GM18909 (cell line): ENCODE measurements at regions not wholly inside any gene's neighbourhood (a gene's known extent, or its start where the extent isn't known, plus 50 kb on each side); places are given as distances from the start of the nearest gene placed in this dataset.
"Not testable (repeated sequence)": the region's sequence is repeated elsewhere in the genome, so short reads cannot be mapped to it uniquely, and the experiment has no call there.

Source experiments
- ATAC-seq: cut with Tn5 transposase; IDR thresholded peaks from one replicate; pipeline ENCODE4 v1.9.1; 2021; ENCODE audit warnings: mild to moderate bottlenecking; ENCODE audit not compliant: unreplicated experiment, poor library complexity

DNA sequence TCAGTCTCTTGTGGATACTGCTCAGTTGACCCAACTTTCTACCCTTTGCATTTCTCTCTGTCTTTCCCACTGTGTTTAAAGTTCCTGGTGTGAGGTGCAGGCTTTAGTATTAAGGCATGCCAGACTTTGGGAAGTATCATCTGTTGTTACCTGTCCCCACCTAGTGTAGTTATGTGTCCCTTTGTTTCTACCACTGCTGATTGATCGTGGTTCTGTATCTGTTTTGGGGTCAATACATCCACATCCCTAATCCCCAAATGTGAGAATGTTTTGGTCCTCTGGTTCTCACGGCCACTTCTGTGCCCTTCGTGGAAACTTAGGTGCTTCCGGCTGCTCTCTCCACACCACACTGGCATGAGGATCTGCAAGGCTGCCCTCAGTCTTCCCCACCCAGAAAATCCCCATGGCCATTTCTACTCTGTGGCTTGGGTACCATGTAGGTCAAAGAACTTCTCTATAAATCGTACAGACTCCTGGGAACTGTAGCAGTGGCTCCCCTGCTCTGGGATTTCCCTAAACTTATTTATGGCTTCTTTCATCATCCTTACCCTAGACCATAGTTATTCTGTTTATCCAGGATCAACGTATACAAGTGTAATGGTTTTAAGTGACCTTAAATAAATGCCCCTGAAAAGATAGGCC, 443.2 kb downstream of the XYLT1 start:
- ATAC-seq: peak; percentile 42

DNA sequence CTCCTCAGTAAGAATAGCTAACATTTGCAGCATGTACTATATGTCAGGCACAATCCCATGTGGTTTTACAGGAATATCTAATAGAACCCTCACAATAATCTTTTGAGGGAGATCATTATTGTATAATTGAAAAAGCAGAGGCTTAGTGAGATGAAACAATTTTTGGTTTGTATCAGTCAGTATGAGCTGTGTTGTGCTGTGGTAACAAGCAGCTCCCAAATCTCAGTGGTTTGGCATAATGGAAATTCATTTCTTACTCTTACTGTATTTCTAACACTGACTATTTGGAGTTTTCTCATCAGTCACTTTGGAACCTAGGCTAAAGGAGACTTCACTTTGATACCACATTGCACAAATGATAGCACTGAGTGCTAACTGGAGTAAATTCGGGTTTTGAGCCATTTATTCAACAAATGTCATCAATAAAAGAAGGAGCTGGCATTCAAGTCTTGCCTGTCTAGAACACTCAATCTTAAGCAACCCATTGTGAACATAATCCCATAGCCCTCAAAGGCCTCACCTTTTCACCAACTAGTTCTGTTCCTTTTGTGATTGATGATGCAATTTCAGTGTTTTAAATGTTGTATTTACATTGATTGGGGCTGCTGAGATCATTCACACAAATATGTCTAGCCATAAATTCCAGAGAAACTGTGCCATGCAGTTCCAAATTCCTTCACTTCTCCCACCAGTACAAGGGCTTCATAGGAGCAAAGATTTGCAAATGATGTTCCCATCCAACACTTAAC, 441.0 kb downstream of the XYLT1 start:
- no peak for ATAC-seq

- no peak for ATAC-seq
These were observed 439.1 kb downstream of the XYLT1 start for GRCh38 chr16:17031484-17032268.

- no peak for ATAC-seq
These were observed 438.4 kb downstream of the XYLT1 start for GRCh38 chr16:17032332-17032731.

DNA sequence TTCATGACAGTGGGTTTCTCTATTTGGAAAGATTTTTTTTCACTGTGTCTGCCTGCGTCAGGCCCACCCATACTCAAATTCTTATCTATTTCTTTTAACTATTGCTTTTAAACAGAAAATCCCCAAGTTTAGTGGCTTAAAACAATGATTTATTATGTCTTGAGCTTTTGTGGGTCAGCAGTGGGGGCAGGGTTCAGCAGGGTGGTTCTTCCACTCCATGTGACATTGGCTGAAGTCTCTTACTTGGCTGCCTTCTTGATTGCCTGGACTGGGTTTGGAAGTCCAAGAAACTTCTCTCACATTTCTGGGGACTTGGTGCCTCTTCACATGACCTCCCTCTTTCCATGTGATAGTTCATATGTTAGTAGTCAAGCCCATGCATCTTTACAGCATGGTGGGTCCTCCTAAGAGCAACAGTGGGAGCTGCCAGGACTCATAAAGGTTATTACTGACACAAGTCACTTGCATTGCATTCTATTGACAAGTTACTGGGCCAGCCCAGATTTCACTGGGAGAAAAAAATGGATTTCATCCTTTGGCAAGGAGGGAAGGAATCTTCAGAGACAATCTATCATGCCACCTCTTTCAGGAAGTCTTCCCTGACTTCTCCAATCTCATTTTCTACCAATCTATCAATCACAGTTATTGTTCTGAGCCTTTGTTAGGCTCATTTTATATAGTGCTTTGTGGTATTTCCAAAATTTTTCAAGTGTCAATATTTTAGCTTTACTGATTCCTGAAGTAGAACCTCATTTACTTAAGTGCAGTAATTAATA, 436.1 kb downstream of the XYLT1 start:
- no peak for ATAC-seq

DNA sequence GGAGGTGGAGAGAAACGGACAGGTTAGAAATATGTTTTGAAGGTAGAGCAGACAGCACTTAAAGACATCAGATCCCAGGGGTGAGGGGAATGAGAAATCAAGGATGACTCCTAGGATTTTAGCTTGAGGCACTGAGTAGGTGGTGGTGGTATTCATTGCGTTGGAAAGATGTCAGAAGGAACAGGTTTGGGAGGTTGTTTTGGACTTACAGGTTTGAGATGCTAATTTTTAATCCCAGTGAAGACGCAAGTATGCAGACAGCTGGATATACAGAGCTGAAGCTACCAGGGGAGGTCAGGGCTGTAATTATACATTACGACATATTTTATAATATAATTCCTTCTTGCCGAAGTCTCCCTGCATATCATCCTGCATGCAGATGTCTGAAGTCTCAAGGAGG, 433.3 kb downstream of the XYLT1 start:
- ATAC-seq: no peak

DNA sequence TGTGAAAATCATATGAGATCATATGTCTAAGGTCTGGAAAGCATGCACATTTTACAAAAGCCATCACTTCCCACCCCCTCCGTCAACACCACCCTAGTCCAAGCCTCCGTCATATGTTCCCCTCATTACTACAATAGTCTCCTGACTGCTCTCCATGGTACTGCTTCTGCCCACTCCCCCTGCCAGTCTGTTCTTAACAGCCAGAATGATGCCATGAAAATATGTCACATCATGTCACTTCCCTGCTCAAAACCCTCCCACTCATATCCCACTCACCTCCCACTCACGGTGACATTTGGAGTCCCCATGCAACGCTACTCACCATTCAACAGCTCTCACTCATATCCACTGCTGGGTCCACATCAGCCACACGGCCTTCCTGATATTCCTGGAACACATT, 432.3 kb downstream of the XYLT1 start:
- no peak for ATAC-seq

GRCh38 chr16:17049109-17049508, 421.7 kb downstream of the XYLT1 start:
- ATAC-seq: not testable (repeated sequence)

DNA sequence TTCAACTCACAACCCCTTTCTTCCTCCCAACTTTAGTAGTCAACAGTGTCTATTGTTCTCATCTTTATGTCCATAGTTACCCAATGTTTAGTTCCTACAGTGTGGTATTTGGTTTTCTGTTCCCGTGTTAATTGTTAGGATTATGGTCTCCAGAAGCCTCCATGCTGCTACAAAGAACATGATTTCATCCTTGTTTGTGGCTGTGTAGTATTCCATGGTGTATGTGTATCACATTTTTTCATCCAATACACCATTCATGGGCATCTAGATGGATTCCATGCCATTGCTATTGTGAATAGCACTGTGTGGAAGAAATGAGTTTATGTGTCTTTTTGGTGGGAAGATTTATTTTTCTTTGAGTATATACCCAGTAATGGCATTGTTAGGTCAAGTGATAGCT, 420.3 kb downstream of the XYLT1 start:
- ATAC-seq: no peak
